COLO829 (cell line): ENCODE measurements at regions not wholly inside any gene's neighbourhood (a gene's known extent, or its start where the extent isn't known, plus 50 kb on each side); places are given as distances from the start of the nearest gene placed in this dataset.
"Not testable (repeated sequence)": the region's sequence is repeated elsewhere in the genome, so short reads cannot be mapped to it uniquely, and the experiment has no call there.

ENCODE experiments used
- DNase-seq: peaks from one replicate; pipeline ENCODE4 v3.0.0; 2012; ENCODE audit warnings: low spot score

DNA sequence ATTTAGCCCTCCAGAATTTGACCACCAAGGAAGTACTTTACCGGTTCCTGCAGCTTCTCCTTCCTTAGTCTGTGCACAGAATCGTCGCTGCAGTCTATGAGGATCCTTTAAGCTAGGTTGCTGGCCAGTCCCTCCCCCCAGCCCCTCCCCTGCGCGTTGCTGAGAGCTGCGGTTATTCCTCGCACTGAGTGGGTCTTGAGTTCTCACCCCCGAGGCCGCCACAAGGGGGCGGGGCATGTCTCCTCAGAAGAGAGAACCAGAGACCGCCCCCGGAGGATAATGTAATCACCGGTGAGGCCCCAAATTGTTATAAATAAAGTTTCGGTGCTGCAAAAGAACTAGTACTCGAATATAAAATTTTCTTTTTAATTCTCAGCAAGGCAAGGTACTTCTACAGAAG lies 1184.9 kb upstream of the CDH2 start:
- DNase-seq, result no peak

- not testable (repeated sequence) for DNase-seq
Measured at GRCh38 chr18:29360659-29361058, 1183.7 kb upstream of the CDH2 start.

DNA sequence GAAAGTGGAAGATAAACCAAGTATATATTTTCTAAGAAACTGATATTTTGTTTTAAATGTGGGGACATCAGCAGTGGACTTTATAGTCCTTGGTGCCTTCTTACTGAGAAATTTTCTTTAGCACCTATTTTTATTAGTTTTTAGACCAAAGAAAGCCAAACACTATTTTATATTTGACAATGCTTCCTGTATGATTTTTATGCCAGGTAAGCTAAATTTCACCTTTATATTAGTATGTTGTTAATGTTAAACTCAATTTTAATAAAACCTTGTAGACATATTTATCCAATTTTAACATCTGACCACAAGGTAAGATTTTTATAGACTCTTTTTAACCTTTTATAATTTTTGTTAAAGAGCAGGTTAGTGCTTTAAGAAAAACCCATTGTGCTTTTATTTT lies 1182.3 kb upstream of the CDH2 start:
- DNase-seq, result not testable (repeated sequence)

DNA sequence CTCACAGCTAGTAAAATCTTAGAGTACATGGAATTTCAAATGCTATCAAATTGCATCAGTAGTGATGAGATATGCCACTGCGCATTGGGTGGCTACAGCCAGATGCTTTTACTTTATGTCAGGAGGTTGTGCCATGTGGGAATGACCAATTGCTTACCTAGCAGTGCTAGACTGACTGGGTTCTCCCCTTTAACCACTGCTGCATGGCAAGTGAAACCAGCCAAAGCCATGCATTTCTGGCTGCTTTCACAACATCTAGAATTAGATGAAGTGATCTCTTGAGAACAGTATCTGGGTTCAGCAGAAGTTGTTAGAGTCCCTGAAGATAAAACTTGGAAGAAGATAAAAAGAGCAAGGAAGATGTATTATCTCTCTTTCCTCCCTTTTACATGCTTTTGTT lies 1174.2 kb upstream of the CDH2 start:
- no peak for DNase-seq

GRCh38 chr18:29328932-29329331 lies 1152.0 kb upstream of the CDH2 start:
- no peak for DNase-seq

GRCh38 chr18:29326214-29326613 lies 1149.3 kb upstream of the CDH2 start:
- no peak for DNase-seq

GRCh38 chr18:29321561-29321960 lies 1144.6 kb upstream of the CDH2 start:
- DNase-seq, result no peak

DNA sequence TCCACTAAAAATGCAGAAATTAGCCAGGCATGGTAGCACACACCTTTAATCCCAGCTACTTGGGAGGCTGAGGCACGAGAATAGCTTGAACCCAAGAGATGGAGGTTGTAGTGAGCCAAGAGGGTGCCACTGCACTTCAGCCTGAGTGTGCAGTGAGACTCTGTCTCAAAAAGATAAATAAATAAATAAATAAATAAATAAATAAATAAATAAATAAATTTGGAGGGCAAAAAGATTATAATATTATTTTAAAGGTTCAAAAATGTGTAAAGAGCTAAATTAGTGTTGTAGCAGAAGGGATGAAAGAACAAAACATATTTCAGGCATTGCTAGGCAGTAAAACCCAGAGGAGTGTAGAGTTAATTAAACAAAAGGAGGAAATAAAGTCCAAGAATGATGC lies 1136.4 kb upstream of the CDH2 start:
- DNase-seq, result no peak

- DNase-seq, result no peak
Measured at GRCh38 chr18:29311580-29311979, 1134.7 kb upstream of the CDH2 start.

DNA sequence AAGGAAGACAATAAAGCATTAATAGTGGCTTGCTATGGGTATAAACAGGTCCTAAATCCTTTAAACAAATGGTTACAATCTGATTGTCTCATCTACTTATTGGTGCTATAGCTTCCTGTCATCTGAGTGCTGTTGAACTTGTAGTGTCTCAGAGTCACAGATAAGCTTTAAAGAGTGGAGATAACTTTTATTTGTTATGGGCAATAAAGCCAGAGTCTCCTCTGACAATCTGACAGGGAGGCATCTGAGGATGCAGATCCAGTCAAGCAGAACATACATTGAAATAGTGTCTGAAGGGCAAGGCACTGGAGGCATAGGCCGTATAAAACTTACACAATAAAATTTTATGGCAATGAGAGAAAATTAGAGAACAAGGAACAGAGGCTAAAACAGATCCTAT lies 1132.4 kb upstream of the CDH2 start:
- DNase-seq, result no peak

DNA sequence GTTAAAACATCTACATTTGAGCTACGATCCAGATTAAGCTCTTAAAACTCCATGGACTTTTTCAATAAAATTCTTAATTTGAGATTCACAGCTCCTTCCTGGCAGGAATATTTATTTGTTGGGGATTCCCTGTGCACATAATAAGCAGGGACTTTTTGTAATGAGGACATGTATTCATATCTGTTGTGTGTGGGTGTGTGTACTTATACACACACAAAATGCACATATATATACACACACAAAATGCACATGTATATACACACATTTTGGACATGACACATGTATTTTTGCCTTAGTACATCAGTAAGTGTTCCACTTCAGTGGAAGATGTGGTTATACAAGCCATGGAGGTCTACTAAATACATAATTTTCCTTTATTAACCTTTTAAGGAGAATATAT lies 1131.1 kb upstream of the CDH2 start:
- DNase-seq, result no peak

DNA sequence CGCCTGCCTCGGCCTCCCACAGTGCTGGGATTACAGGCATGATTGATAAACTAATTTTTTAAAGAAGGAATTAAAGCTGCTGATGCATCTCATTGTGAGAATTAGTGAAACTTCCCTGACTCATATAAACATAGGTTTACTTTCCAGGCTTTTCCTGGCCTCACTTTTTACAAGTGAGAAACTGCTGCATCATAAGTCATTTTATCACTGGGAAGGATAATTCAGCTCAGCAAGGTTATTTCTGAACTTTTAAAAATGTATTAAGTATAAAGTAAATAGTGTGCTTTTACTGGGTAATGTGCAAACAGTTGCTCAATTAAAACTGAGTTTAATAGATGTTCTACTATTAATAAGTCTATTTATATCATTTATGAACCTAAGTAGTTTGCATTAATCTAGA lies 1130.3 kb upstream of the CDH2 start:
- no peak for DNase-seq

- DNase-seq, result no peak
Measured at GRCh38 chr18:29305516-29305915, 1128.6 kb upstream of the CDH2 start.

- DNase-seq, result no peak
Measured at GRCh38 chr18:29301048-29301447, 1124.1 kb upstream of the CDH2 start.

GRCh38 chr18:29285471-29285870 lies 1108.5 kb upstream of the CDH2 start:
- DNase-seq, result no peak

GRCh38 chr18:29271501-29271900 lies 1094.6 kb upstream of the CDH2 start:
- DNase-seq, result no peak

- no peak for DNase-seq
Measured at GRCh38 chr18:29259838-29260237, 1082.9 kb upstream of the CDH2 start.

DNA sequence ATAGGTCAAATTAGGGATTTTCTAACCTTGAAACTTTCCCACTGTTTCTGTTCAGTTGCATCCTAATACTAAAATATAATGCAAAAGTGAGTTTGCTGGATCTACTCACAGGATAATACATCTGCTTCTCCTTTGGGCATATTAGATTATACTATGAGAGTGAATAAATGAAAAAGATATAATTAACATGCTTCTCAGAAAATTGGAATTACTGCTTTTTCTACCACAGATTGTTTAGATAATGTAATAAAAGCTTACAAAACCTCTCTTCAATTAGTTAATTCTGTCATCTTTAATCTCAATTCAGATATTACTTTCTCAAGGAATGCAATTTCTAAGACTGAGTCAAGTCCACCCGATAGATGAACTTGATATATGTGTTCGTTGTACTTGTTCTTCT lies 1077.2 kb upstream of the CDH2 start:
- DNase-seq, result no peak

DNA sequence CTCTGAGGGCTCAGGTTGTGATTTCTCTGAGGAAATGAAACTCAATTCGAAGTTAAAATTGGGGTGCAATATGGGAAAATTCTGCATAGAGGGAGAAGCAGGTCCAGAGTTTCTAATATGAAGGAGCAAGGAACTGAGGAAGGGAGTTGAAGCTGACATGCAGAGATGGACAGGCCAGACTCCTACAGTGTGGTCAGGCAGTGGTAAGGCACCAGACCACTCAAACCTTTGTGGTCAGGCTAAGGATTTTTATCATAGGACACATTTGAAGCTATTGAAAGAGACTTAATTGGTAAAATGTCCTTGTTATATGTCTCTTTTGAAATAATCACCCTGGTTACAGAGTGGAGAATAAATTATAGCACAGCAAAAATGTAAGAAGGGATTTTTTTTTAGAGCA lies 1074.8 kb upstream of the CDH2 start:
- no peak for DNase-seq

GRCh38 chr18:29250843-29251242 lies 1073.9 kb upstream of the CDH2 start:
- DNase-seq, result no peak

DNA sequence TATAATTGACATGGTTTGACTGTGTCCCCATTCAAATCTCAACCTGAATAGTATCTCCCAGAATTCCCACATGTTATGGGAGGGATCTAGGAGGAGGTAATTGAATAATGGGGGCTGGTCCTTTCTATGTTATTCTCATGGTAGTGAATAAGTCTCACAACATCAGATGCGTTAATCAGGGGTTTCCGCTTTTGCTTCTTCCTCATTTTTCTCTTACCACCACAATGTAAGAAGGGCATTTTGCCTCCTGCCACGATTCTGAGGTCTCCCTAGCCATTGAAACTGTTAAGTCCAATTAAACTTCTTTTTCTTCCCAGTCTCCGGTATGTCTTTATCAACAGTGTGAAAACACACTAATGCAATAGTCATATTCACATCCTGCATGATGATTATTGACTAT lies 1073.3 kb upstream of the CDH2 start:
- no peak for DNase-seq

DNA sequence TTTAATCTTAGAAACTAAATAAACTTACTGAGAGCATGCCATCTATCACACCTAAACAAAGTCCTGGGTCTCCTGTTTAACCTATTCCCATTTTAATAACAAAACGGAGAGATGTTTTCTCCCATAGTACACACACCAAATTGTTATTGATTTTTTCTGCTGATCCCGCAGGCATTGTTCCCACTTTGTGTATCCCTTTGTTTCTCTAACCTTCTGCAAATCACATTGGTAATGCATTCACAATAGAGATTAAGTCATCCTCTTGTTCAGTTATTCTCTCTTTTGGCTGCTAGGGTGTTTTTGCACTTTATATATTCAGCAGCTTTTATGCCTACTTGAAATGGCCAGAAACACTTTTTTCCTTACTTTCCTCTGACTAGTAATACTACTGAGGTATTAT lies 1071.9 kb upstream of the CDH2 start:
- no peak for DNase-seq

DNA sequence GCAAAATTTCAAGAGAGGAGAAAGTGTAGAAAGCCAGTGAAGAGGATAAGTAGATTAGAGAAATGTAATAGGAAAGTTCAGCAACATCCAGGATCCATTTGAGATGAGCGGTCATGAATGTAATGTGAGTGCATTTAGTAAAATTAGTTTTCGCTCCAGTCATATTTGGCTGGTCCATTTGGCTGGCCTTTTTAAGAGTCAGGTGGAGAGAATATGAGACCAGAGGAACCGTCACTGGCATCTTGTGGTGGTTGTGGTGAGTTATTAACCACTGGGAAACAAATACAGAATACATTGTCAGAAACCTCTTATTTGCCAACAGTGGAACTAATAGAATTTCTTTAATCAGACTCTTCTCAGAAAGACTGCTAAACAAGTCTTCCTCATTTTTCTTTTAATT lies 1064.3 kb upstream of the CDH2 start:
- no peak for DNase-seq

DNA sequence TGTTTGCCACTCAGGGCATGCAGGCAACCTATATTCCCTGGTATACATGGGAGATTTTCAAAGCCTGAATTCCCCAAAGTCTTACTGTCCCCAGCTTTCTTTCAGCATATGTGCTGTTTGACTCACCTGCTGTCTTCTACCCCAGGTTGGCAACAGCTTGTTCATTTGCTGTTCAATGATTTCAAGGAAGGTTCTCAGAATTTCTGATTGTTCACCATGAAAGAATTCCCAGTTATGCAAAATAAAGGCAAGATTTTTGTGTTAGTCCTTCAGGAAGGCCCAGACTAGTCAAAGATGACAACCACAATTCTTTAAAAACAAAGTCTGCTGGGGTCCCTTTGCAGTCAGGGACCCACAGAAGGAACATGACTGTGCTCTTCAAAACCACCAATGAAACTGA lies 1057.8 kb upstream of the CDH2 start:
- no peak for DNase-seq

DNA sequence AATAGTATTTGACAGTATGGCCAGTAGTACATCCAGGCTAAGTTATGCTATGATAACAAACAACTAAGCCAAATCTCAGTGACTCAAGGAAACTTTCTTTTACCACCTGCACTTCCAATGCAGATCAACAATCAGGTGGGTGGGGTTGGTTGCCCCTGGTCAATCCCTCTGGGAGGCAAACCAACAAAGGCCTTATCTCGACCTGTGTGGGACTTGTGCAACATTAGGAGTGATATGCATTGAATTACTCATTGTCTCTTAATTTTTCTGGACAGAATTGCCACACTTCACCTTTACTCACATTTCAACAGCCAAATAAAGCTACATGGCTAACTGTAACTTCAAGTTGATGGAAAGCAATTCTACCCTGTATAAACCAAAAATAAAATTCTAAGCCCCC lies 1049.3 kb upstream of the CDH2 start:
- DNase-seq, result no peak
